GM15510 (cell line): ENCODE measurements at regions not wholly inside any gene's neighbourhood (a gene's known extent, or its start where the extent isn't known, plus 50 kb on each side); places are given as distances from the start of the nearest gene placed in this dataset.

Experiments used
- POLR2A ChIP-seq: IDR thresholded peaks from 3 replicates; pipeline ENCODE4 v1.6.1; 2011; ENCODE audit warnings: borderline replicate concordance; ENCODE audit not compliant: insufficient read length; ENCODE audit errors: extremely low read depth

- TF ChIP-seq POLR2A: no peak
Observed at GRCh38 chr6:6966569-6966968, 141.2 kb upstream of the RREB1 start.

DNA sequence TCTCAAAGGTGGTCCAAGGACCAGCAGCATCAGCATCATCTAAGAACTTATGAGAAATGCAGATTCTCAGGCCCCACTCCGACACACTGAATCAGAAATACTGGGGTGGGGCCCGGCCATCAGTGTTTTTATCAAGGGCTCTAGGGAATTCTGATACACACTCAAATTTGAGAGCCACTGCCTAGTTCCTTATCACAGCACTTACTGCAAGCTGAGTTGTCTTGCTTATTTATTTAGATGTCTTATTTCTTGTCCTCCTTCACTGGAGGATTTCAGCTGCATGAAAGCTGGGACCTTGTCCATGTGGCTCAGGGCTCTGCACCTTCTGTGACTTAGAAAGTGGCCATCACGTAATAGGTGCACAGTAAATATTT lies 139.4 kb upstream of the RREB1 start:
- no peak for TF ChIP-seq POLR2A

GRCh38 chr6:6968731-6969552 lies 138.8 kb upstream of the RREB1 start:
- no peak for TF ChIP-seq POLR2A

DNA sequence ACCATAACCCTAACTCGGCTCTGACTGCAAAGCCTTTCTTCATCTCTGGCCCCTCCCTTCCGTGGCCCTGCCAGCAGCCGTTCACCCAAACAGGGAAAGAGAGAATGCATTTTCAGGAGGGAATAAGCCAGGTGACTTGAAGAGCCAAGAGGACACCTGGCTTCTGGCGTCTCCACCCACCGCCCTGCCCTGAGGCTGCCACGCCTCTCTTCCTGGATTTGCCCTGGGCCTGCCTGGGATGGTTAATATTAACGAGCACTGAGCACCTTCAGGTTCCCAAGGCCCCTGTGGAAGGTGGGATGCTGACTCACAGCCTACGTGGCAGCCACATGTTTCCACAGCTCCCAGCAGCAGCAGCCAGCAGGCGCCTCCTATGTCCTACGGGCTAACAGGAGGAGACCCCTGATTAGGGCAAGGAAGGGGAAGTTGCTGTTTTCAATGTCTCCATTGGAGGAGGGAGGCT lies 138.0 kb upstream of the RREB1 start:
- no peak for TF ChIP-seq POLR2A

DNA sequence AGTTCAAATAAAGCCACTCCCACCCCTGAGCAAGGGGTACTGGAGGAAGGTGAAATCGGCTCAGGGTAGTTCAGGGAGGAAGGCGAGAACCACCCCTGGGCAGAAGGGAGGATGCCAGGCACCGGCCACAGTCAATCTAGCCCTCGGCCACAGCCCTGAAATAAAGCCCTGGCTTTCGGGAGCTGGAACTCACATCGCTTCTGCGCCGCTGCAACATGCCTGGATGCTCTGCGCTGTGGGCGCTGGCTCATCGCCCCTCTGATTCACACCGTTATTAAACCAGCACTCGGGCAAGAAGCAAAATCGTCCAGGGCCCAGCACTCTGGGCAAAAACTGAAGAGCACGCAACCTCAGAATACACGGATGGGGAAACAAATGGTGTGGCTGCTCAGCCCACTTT lies 136.9 kb upstream of the RREB1 start:
- no peak for TF ChIP-seq POLR2A

- TF ChIP-seq POLR2A: no peak
Observed at GRCh38 chr6:6971369-6971768, 136.4 kb upstream of the RREB1 start.

DNA sequence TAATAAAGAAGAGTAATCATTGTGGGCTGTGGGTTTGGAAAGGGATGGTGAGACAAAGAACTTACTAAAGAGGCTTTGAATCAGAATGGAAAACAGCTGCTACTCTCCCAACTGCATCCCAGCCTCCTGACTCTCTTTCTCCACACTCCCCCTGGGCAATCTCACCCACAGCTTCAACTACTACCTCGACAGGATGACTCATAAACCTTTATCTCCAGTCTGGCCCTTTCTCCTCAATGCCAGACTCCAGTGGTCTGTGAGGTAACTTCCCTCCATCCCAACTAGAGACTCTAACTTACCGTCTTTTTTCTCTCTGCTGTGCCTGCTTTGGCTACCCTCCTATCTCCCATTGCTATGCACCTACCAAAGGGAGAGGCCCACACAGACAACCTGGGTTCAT lies 135.3 kb upstream of the RREB1 start:
- TF ChIP-seq POLR2A: no peak

DNA sequence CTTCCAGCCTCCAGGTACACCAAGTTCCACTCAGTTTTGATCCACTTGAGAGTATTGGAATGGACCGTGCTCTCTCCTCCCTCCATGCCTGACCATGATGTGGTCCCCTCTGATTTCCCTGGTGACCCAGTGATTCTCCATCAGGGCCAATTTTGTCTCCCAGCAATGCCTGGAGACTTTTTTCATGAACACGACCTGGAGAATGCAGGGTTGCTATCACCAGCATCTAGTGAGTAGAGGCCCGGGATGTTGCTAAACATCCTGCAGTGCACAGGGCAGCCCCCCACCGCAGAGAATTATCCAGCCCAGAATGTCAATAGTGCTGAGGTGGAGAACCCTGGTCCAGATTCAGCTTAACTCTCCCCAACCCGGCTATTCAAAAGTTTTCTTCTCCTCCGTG lies 134.0 kb upstream of the RREB1 start:
- no peak for TF ChIP-seq POLR2A

DNA sequence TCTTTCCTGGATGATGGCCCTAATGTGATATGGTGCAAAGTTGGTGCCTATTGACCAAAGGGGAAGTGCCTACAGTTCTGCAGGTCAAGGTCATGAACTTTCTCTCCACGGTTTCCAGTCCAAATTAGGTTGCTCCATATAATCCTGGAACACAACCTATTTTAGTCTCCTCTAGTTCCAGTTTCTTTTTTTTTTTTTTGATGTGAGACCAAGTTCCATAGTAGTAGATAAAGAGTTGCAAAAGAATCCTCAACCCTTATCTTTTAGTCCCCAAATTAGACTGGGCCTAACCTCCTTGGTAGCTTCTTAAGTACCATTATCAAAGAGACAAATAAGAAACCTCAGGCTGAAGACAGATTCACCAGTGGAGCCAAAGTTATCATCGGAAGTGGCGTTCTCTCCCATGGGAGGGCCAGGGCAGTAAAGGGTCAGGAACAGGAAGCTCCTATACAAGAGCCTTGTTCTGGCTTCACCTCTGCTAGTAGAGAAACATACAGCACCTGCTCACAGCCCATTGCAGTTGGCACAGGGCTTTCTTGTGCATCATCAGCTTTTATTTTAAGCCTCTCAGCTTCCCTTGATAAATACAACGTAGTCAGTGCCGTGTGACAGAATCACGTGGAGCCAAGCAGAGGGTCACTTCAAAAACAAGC lies 132.2 kb upstream of the RREB1 start:
- TF ChIP-seq POLR2A: no peak

DNA sequence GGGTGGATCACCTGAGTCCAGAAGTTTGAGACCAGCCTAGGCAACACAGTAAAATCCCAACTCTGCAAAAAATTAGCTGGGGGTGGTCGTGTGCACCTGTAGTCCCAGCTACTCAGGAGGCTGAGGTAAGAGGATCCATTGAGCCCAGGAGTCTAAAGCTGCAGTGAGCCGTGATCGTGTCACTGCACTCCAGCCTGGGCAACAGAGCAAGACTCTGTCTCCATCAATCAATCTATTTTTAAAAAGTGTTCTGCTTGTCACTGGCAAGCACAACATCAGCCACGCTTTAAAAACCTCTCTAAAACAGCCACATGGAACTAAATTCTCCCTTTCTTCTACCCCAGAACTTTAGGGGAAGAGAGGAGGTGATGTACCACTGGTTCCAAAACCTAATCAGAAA lies 131.6 kb upstream of the RREB1 start:
- no peak for TF ChIP-seq POLR2A

DNA sequence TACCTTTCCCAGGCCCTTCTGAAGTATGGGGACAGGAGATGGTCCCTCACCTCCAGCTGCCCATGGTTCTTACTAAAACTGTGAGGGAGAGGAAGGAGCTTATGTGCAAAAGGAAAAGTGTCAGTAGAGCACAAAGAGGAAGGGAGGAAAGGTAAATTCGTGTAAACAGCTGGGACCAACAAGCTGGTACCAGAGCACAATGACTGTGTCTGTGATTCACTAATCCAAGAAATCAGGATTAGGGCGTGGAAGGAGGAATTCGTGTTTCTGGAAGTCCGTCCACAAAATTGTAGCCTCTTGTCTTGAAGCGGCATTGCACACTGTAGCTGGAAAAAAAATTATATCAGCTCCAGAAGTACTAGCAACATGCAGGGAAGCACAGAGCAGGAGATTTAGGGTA lies 129.0 kb upstream of the RREB1 start:
- TF ChIP-seq POLR2A: no peak

DNA sequence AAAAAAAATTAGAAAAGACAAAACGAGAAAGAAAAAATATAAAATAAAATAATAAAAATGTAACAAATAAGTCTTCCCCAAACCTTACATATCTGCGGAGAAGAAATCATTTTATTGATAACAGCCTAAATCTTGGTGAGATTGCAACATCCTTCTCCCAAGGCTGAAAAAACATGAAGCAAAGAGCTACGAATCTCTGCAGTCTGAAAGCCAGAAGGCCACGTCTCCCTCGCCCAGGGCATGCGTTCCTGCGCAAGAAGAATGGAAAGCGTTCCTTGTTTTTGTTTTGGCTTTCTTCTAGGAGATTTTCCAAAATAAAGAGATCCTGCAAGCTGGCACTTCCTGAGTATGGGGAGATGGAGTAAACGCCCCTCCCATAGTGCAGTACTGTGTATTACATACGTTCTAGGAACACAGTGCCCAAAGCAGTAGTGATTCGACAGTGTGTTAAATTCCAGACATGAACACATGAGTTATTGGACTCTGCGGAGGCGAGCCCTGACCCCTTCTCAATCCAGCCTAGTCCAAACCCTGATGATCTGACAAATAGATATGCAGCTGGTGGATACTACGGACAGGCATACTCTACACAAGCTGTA lies 126.7 kb upstream of the RREB1 start:
- no peak for TF ChIP-seq POLR2A

DNA sequence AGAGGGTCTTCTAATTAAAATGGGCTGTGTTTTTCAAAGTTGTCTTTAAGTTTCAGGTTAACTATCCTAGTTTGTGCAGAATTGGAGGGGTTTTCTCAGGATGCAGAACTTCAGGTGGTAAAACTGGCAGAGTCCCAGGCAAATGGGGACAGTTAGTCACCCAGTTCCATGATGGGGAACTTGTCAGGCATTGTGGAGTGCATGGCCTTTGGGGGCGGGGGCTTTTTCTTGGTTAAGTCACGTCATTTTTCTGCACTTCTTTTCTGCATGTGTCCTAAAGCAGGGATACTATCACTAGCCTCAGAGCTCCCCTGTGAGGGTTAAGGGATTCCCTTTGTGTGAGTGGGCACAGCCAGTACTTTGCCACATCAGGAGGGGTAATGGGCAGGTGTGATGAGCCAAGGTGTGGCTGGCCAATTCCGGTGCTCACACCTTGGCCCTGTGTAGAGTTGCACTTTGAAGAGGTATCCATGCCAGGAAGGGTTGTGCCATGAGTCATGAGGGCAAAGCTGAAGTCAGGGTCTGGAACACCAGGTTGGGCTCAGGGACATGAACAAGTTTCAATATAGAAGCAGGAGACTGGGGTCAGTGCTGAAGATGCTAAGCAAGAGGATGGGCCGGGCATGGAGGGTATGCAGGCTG lies 126.0 kb upstream of the RREB1 start:
- no peak for TF ChIP-seq POLR2A

DNA sequence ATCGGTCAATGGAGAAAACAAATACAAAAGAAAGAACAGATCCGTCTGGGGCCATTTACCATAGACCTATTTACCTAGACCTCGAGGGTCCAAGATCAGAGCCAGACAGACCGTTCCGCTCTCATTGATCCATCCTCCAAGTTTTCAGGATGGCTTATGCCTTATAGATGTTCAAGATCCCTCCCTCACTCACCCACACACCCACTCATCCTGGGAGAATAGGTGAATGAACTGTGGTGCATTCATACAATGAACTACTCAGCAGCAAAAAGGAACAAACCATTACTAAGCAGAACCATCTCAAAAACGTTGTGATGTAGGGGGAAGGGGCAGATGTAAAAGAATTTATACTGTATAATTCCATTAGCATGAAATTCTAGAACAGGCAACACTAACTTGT lies 125.1 kb upstream of the RREB1 start:
- TF ChIP-seq POLR2A: no peak
